Adrenal gland (tissue), 9 donors: ENCODE measurements at regions not wholly inside any gene's neighbourhood (a gene's known extent, or its start where the extent isn't known, plus 50 kb on each side); places are given as distances from the start of the nearest gene placed in this dataset.

Experiments
- DNase-seq, 7 donors: peaks; one replicate each; pipeline ENCODE4 v3.0.0-alpha.2; 2019 to 2020
- H3K27ac ChIP-seq, 5 donors: fragments of 200-600 bp; sonication (generic) in 4 of 5; 1 replicate in 3 of 5; 2 replicates in 2 of 5; pipeline versions ENCODE4 v1.5.1 to v1.8.0; 2016 to 2020; ENCODE audit warnings: mild to moderate bottlenecking in 1 of 5
- H3K27me3 ChIP-seq: fragments of 200-600 bp; 2 replicates; pipeline ENCODE4 v1.8.0; 2021
- H3K36me3 ChIP-seq, 2 donors: fragments of 200-600 bp; replicated peaks in 1 of 2; 1 replicate in 1 of 2; 2 replicates in 1 of 2; pipeline versions ENCODE4 v1.5.1 to v1.8.0; 2018 to 2022
- H3K4me1 ChIP-seq, 2 donors: fragments of 200-600 bp; replicated peaks in 1 of 2; 1 replicate in 1 of 2; 2 replicates in 1 of 2; pipeline versions ENCODE4 v1.5.1 to v1.8.0; 2018 to 2021
- H3K4me3 ChIP-seq, 4 donors: fragments of 200-600 bp; sonication (generic) in 3 of 4; one replicate each; pipeline ENCODE4 v1.5.1; 2016 to 2018
- H3K9me3 ChIP-seq, 3 donors: fragments of 200-600 bp; sonication (generic) in 1 of 3; replicated peaks in 1 of 3; 1 replicate in 2 of 3; 2 replicates in 1 of 3; pipeline versions ENCODE4 v1.5.1 to v1.8.0; 2016 to 2021
- POLR2A ChIP-seq, 2 donors: fragments of 450-650 bp; IDR thresholded peaks; one replicate each; pipeline ENCODE4 v1.6.1; 2017; ENCODE audit warnings: antibody characterized with exemption in 2 of 2, mild to moderate bottlenecking in 2 of 2, moderate library complexity in 1 of 2
- WGBS, 4 donors: extraction: QIAGEN DNeasy Blood & Tissue Kit in 2 of 4; methylation state at CpG; one replicate each; pipeline versions ENCODE4 v1.1.5 to v1.1.7; 2013 to 2017; 5-methylcytosine and 5-hydroxymethylcytosine counted together
- intact Hi-C, 2 donors: fragments of 100-400 bp; cut with DNase I; formaldehyde crosslinking; loops; one replicate each; pipeline versions ENCODE4 v1.14.1 to v1.15.0; 2022 to 2023
- TF ChIP-seq, protein P1 (sequence below), 6 experiments: fragments of 450-650 bp in 4 of 6; fragments of 200-600 bp in 2 of 6; sonication (generic) in 1 of 6; IDR thresholded peaks; 1 replicate in 5 of 6; 2 replicates in 1 of 6; pipeline versions ENCODE4 v1.5.1 to v1.8.0; 2016 to 2021; ENCODE audit warnings: antibody characterized with exemption in 6 of 6, mild to moderate bottlenecking in 2 of 6, moderate library complexity in 1 of 6
- donor health status: healthy with polysubstance abuse.
- donor health status: Bipolar disorder and iron deficiency.
- donor health status: DM: yes; HTN: yes; CAD: no.
- donor health status: DM: no; HTN: no; CAD: no.
- donor health status: DM: no; HTN: no; CAD: no.

DNA sequence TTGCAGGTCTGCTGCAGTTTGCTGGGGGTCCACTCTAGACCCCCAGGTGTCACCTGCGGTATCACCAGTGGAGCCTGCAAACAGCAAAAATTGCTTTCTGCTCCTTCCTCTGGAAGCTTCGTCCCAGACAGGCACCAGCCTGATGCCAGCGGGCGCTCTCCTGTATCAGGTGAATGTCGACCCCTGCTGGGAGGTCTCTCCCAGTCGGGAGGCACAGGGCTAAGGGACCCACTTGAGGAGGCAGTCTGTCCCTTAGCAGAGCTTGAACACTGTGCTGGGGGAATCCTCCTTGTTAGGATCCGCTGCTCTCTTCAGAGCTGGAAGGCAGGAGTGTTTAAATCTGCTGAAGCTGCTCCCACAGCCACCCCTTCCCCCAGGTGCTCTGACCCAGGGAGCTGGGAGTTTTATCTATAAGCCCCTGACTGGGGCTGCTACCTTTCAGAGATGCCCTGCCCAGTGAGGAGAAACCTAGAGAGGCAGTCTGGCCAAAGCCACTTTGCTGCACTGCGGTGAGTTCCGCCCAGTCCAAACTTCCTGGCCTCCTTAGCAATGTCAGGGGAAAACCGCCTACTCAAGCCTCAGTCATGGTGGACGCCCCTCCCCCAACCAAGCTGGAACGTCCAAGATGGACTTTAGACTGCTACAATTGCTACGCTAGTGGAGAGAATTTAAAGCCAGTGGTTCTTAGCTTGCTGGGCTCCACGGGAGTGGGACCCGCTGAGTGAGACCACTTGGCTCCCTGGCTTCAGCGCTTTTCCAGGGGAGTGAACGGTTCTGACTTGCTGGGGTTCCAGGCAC lies 652.5 kb downstream of the KCNJ3 start:
- Histone ChIP-seq H3K4me1 (no peaks in the 10 kb centered on the region), H3K36me3 (no peaks in the 10 kb centered on the region), H3K27me3 (no peaks in the 10 kb centered on the region), H3K27ac (no peak overlapping the region), H3K9me3 (no peaks in the 10 kb centered on the region), H3K4me3 (no peak overlapping the region)
- intact Hi-C loops: no loop called here
- 82 to 88% (median 87%) methylated on average over 8 to 17 of the region's 17 CpGs for WGBS, 4 donors
- no peak for DNase-seq
- TF ChIP-seq, protein P1, sequence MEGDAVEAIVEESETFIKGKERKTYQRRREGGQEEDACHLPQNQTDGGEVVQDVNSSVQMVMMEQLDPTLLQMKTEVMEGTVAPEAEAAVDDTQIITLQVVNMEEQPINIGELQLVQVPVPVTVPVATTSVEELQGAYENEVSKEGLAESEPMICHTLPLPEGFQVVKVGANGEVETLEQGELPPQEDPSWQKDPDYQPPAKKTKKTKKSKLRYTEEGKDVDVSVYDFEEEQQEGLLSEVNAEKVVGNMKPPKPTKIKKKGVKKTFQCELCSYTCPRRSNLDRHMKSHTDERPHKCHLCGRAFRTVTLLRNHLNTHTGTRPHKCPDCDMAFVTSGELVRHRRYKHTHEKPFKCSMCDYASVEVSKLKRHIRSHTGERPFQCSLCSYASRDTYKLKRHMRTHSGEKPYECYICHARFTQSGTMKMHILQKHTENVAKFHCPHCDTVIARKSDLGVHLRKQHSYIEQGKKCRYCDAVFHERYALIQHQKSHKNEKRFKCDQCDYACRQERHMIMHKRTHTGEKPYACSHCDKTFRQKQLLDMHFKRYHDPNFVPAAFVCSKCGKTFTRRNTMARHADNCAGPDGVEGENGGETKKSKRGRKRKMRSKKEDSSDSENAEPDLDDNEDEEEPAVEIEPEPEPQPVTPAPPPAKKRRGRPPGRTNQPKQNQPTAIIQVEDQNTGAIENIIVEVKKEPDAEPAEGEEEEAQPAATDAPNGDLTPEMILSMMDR (IDR thresholded peaks at IDR 0.05): no peak
- TF ChIP-seq POLR2A (IDR thresholded peaks at IDR 0.05): no peak

DNA sequence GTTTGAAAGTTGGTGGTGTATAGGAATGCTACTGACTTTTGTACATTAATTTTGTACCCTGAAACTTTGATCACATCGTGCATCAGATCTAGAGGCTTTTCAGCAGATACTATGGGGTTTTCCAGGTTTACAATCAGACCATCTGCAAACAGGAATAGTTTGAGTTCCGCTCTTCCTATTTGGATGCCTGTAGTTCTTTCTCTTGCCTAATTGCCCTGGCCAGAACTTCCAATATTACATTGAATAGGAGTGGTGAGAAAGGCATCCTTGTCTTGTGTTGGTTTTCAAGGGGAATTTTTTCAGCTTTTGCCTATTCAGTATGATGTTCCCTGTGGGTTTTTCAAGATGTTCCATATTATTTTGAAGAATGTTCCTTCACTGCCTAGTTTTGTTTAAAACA lies 633.5 kb downstream of the KCNJ3 start:
- Histone ChIP-seq H3K4me3 (no peak overlapping the region), H3K27me3 (no peaks in the 10 kb centered on the region), H3K36me3 (no peaks in the 10 kb centered on the region), H3K27ac (no peak overlapping the region), H3K4me1 (no peaks in the 10 kb centered on the region), H3K9me3 (no peaks in the 10 kb centered on the region)
- 76 to 86% (median 81%) methylated on average over 2 of the region's 2 CpGs for WGBS, 4 donors
- TF ChIP-seq, protein P1 (IDR thresholded peaks at IDR 0.05): no peak
- no peak for TF ChIP-seq POLR2A (IDR thresholded peaks at IDR 0.05)
- intact Hi-C loops: no loop called here
- no peak for DNase-seq

DNA sequence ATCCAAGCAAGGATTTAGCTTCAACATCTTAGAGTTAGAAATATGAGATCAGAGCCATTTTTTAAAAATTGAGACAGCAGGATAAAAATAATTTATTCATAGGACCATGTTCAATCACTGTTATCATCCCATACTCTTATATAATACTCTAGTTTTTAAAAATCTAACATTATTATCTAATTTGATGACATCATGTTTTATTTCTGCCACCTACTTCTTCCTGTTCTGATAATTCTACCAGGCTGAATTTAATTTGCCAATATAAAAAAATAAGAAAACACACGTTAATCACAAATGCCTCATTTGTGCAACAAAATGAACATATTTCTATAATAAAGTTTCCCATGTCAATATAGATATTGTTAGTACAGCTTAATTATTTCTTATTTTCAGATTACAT lies 621.7 kb downstream of the KCNJ3 start:
- DNase-seq: no peak
- Histone ChIP-seq H3K36me3 (no peaks in the 10 kb centered on the region), H3K9me3 (no peaks in the 10 kb centered on the region), H3K27me3 (no peaks in the 10 kb centered on the region), H3K4me1 (no peaks in the 10 kb centered on the region), H3K4me3 (no peak overlapping the region), H3K27ac (no peak overlapping the region)
- TF ChIP-seq, protein P1 (IDR thresholded peaks at IDR 0.05): no peak
- intact Hi-C loops: no loop called here
- 56 to 71% (median 66%) methylated on average over 1 of the region's 1 CpG for whole genome bisulfite sequencing, 4 donors

DNA sequence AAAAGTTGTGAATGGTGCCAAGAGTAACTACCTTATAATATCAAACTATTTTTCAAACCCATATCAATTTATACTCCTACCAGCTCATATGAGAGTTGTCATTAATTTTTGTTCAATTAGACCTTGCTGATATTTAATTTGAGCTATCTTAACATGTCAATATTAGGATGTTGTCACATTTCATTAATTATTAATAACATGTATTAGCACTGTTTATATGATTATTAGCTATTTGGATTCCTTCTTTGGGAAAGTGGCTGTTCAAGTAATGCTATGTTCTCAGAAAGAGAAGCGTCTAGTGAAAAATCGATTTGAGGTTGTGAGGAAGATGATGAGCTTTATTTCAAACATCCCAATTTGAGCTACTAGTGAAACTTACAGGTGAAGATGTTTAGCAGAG lies 620.2 kb downstream of the KCNJ3 start:
- no peak overlapping the region for H3K4me3 ChIP-seq
- H3K36me3 ChIP-seq: no peaks in the 10 kb centered on the region
- 73 to 87% (median 79%) methylated on average over 2 of the region's 2 CpGs for WGBS, 4 donors
- no peak overlapping the region for H3K27ac ChIP-seq
- no peak for DNase-seq
- no peak for TF ChIP-seq POLR2A (IDR thresholded peaks at IDR 0.05)
- TF ChIP-seq, protein P1 (IDR thresholded peaks at IDR 0.05): no peak
- no peaks in the 10 kb centered on the region for H3K9me3 ChIP-seq
- no peaks in the 10 kb centered on the region for H3K4me1 ChIP-seq
- no peaks in the 10 kb centered on the region for H3K27me3 ChIP-seq
- intact Hi-C loops: loop anchor here in 1 of 2 donors (10.0 kb wide), 1 partner anchor 694 kb away; no protein-coding TSS in a partner anchor
